Fibroblast of the aortic adventitia (primary cell): ENCODE measurements at regions not wholly inside any gene's neighbourhood (a gene's known extent, or its start where the extent isn't known, plus 50 kb on each side); places are given as distances from the start of the nearest gene placed in this dataset.

ENCODE experiments used
- DNase-seq: peaks from one replicate; pipeline ENCODE4 v3.0.0-alpha.2; 2010; ENCODE audit warnings: low read depth
- H3K4me3 ChIP-seq: 2 replicates; pipeline ENCODE4 v1.5.1; 2011; ENCODE audit warnings: low read depth, mild to moderate bottlenecking, control low read depth, low read length, moderate library complexity
- TF ChIP-seq, protein P1 (sequence below): IDR thresholded peaks from 2 replicates; pipeline ENCODE4 v1.5.1; 2011; ENCODE audit warnings: mild to moderate bottlenecking, low read length, control low read depth, inconsistent platforms; ENCODE audit not compliant: insufficient read depth

DNA sequence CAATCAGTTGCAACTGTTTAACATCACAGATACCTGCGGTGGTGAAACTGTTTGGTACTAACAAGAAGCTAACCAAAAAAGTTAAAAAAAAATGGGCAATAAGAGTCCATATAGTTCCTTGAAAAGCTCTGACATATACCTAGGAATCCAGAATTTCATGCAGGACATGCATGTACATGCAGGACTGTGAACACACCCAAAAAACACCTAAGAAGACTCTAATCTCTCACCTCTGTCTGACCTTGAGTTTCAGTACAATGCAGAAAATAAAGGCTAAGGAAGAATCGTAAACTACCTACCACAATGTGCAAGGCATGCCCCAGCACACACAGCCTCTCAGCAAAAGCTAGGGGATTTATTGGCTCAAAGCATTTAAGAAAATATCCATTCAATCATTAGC, 110.7 kb upstream of the GOLGA8J start:
- H3K4me3 ChIP-seq: no peak overlapping the region
- TF ChIP-seq, protein P1, sequence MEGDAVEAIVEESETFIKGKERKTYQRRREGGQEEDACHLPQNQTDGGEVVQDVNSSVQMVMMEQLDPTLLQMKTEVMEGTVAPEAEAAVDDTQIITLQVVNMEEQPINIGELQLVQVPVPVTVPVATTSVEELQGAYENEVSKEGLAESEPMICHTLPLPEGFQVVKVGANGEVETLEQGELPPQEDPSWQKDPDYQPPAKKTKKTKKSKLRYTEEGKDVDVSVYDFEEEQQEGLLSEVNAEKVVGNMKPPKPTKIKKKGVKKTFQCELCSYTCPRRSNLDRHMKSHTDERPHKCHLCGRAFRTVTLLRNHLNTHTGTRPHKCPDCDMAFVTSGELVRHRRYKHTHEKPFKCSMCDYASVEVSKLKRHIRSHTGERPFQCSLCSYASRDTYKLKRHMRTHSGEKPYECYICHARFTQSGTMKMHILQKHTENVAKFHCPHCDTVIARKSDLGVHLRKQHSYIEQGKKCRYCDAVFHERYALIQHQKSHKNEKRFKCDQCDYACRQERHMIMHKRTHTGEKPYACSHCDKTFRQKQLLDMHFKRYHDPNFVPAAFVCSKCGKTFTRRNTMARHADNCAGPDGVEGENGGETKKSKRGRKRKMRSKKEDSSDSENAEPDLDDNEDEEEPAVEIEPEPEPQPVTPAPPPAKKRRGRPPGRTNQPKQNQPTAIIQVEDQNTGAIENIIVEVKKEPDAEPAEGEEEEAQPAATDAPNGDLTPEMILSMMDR: no peak
- DNase-seq: no peak

DNA sequence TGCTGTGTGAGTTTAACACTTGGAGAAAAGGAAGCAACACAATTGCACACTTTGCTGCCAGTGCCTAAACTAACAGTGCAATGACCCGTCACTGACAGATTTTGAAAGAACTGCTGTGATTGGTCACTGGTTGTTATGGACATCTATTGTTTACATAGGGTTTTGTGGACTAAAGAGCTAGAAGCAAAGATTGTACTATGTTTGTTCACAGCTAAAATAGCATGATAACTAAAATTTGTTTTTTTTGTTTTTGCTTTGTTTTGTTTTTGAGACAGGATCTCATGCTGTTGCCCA, 112.4 kb upstream of the GOLGA8J start:
- TF ChIP-seq, protein P1: no peak
- no peak for DNase-seq
- H3K4me3 ChIP-seq: no peak overlapping the region

DNA sequence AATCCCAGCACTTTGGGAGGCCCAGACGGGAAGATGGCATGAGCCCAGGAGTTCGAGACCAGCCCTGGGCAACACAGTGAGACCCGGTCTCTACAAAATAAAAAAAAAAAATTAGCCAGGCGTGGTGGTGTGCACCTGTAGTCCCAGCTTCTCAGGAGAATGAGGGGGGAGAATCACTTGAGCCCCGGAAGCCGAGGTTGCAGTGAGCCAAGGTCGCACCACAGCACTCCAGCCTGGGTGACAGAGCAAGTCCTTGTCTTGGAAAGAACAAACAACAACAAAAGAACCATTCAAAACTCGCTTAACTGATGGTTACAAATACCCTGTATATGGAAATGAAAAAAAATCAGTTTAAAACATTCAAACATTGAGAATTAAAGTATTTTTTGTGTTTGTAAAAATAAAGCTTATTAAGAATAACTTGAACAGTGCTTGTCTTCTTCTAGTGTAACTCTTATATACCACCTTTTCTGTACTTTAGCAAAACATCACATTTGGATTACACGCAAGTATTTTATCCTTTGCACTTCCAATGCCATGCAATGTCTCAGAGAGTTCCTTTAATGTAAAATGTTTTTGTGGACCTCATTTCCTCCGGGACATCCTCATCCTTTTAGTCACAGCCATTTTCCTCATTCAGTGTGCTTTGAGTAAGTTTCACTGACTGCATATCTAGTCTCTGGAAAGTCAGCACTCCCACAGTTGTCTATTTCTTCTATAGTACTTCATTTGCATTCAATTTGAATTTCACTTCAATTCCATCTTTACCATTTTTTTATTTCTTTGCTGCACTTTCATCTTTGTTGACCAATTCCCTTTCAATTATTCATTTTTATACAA, 113.0 kb upstream of the GOLGA8J start:
- H3K4me3 ChIP-seq: no peak overlapping the region
- TF ChIP-seq, protein P1: no peak
- DNase-seq: no peak

DNA sequence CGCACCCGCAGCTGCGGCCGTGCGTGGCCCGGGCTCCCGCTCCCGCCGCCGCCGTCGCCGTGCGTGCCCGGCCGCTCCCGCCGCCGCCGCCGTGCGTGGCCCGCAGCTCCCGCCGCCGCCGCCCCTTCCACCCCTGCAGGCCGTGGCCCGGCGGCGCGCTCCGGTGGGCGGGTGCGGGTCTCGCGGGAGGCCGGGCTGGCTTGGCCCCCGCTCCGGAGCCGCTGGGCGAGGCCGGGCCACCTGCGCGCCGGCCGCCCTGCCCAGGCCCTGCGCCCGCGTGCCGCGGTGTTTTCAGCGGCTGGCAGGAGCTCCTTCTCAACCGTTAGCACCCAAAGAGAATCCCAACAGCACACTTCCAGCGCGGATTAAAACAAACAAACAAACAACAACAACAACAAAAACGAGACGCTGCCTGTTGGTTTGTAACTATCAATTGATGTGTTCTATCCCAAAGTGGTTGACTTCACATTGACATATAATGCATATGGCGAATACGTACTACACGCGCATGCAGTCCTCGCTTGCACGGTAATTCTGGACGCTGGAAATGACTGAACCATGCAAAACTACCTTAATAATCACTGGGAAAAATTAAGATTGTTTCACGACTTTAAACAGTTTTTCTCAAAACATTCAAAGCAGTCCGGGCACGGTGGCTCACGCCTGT, 113.7 kb upstream of the GOLGA8J start:
- TF ChIP-seq, protein P1: no peak
- DNase-seq: no peak
- no peak overlapping the region for H3K4me3 ChIP-seq

DNA sequence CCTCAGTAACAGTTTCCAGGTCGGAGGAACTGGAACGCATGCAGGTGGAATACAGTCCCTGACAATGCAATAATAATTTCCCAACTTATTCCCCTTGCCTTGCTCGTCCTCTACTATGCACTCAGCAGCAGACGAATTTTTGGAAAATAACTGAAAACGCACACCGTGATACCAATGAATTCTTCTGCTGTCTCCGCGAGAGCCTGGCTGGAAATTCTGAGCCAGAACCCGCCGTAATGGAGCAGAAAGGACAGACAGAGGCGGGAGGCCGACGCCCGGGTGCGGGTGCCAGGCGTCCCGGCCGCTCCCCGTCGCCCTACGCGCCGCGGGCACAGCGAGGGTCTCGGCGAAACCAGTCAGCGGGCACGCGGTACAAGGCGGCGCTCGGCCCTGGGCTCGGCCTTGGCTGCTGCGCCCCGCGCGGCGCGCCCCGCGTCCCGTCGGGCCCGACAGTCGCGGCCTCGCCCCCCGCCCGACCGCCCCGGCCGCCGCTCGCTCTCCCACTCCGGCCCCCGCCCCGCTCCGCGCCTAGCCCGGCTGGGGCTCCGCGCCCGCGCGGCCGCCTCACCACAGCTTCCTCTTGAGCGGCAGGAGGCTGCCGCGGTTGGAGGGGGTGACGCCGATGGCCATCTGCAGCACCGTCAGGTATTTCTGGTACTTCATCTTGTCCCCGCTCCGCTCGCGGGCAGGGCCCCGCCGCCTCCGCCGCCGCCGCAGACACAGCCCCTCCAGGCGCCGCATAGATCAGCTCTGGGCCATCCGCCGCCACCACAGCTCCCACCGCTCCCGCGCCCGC, 114.5 kb upstream of the GOLGA8J start:
- TF ChIP-seq, protein P1: no peak
- DNase-seq: no peak
- H3K4me3 ChIP-seq: peak overlapping the region; percentile 44

DNA sequence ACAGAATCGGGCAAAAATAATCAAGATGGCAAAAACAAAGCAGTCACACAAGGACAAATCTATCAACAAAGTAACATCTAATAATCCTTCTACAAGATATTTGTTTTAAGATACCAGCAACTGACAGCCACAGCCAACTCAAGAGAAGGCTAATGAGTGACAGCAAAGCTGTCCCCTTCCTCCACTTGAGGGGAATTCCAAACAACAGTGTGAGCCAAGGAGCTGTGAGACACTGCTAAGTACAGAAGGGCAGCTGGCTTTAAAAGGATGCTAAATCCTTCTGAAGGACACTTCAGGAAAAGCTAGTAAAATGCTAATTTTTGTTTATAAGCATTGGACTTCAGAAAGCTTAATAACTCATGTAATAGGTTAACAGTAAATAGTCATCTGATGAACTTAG, 120.3 kb upstream of the GOLGA8J start:
- DNase-seq: no peak
- H3K4me3 ChIP-seq: no peak overlapping the region
- TF ChIP-seq, protein P1: no peak
